ENCODE measurements at regions not wholly inside any gene's neighbourhood (a gene's known extent, or its start where the extent isn't known, plus 50 kb on each side); places are given as distances from the start of the nearest gene placed in this dataset.

GRCh38 chrX:147788641-147789350, 122.9 kb upstream of the FMR1 start:
- in situ Hi-C loops (cut with HindIII; ENCODE audit: low pct_ligation_motif_present, low pct_unique_long_range_greater_than_20kb, low sequenced_read_pairs), result no loop called here
- no peak for DNase-seq

GRCh38 chrX:147800663-147801062, 111.1 kb upstream of the FMR1 start:
- DNase-seq, result no peak
- in situ Hi-C loops (cut with HindIII; ENCODE audit: low pct_ligation_motif_present, low pct_unique_long_range_greater_than_20kb, low sequenced_read_pairs), result no loop called here

GRCh38 chrX:147803948-147804347, 107.8 kb upstream of the FMR1 start:
- in situ Hi-C loops (cut with HindIII; ENCODE audit: low pct_ligation_motif_present, low pct_unique_long_range_greater_than_20kb, low sequenced_read_pairs), result no loop called here
- peak; percentile 16 for DNase-seq

GRCh38 chrX:147811803-147812202, 99.9 kb upstream of the FMR1 start:
- in situ Hi-C loops (cut with HindIII; ENCODE audit: low pct_ligation_motif_present, low pct_unique_long_range_greater_than_20kb, low sequenced_read_pairs), result no loop called here
- no peak for DNase-seq

- DNase-seq, result no peak
- in situ Hi-C loops (cut with HindIII; ENCODE audit: low pct_ligation_motif_present, low pct_unique_long_range_greater_than_20kb, low sequenced_read_pairs), result no loop called here
These were observed 84.6 kb upstream of the FMR1 start for GRCh38 chrX:147827070-147827469.

GRCh38 chrX:147828719-147829118, 83.0 kb upstream of the FMR1 start:
- no peak for DNase-seq
- in situ Hi-C loops (cut with HindIII; ENCODE audit: low pct_ligation_motif_present, low pct_unique_long_range_greater_than_20kb, low sequenced_read_pairs), result no loop called here

- in situ Hi-C loops (cut with HindIII; ENCODE audit: low pct_ligation_motif_present, low pct_unique_long_range_greater_than_20kb, low sequenced_read_pairs), result no loop called here
- DNase-seq, result no peak
These were observed 78.9 kb upstream of the FMR1 start for GRCh38 chrX:147832707-147833348.

GRCh38 chrX:147838465-147839131, 73.1 kb upstream of the FMR1 start:
- in situ Hi-C loops (cut with HindIII; ENCODE audit: low pct_ligation_motif_present, low pct_unique_long_range_greater_than_20kb, low sequenced_read_pairs), result no loop called here
- no peak for DNase-seq

GRCh38 chrX:147846676-147847075, 65.0 kb upstream of the FMR1 start:
- in situ Hi-C loops (cut with HindIII; ENCODE audit: low pct_ligation_motif_present, low pct_unique_long_range_greater_than_20kb, low sequenced_read_pairs), result no loop called here
- no peak for DNase-seq

GRCh38 chrX:147847999-147848398, 63.7 kb upstream of the FMR1 start:
- in situ Hi-C loops (cut with HindIII; ENCODE audit: low pct_ligation_motif_present, low pct_unique_long_range_greater_than_20kb, low sequenced_read_pairs), result no loop called here
- DNase-seq, result no peak

GRCh38 chrX:147848543-147849443, 62.9 kb upstream of the FMR1 start:
- DNase-seq, result no peak
- in situ Hi-C loops (cut with HindIII; ENCODE audit: low pct_ligation_motif_present, low pct_unique_long_range_greater_than_20kb, low sequenced_read_pairs), result no loop called here

- in situ Hi-C loops (cut with HindIII; ENCODE audit: low pct_ligation_motif_present, low pct_unique_long_range_greater_than_20kb, low sequenced_read_pairs), result no loop called here
- DNase-seq, result peak; percentile 0
These were observed 60.8 kb upstream of the FMR1 start for GRCh38 chrX:147850875-147851274.

- DNase-seq, result no peak
- in situ Hi-C loops (cut with HindIII; ENCODE audit: low pct_ligation_motif_present, low pct_unique_long_range_greater_than_20kb, low sequenced_read_pairs), result no loop called here
These were observed 58.0 kb upstream of the FMR1 start for GRCh38 chrX:147853701-147854100.

GRCh38 chrX:147859666-147860065, 52.1 kb upstream of the FMR1 start:
- DNase-seq, result no peak
- in situ Hi-C loops (cut with HindIII; ENCODE audit: low pct_ligation_motif_present, low pct_unique_long_range_greater_than_20kb, low sequenced_read_pairs), result no loop called here

Data from ACHN (cell line).